Ishikawa (cell line): ENCODE measurements at regions not wholly inside any gene's neighbourhood (a gene's known extent, or its start where the extent isn't known, plus 50 kb on each side); places are given as distances from the start of the nearest gene placed in this dataset.

Experiments used
- CEBPB ChIP-seq: IDR thresholded peaks from 2 replicates; pipeline ENCODE4 v1.6.1; 2012
- CREB1 ChIP-seq: IDR thresholded peaks from 2 replicates; pipeline ENCODE4 v1.6.1; 2012; ENCODE audit warnings: low read depth
- EGR1 ChIP-seq: IDR thresholded peaks from 2 replicates; pipeline ENCODE4 v1.6.1; 2012
- EP300 ChIP-seq: IDR thresholded peaks from 2 replicates; pipeline ENCODE4 v1.6.1; 2012; ENCODE audit warnings: borderline replicate concordance
- FOXM1 ChIP-seq: IDR thresholded peaks from 2 replicates; pipeline ENCODE4 v1.6.1; 2012; ENCODE audit warnings: low read depth, borderline replicate concordance
- NFIC ChIP-seq: IDR thresholded peaks from 2 replicates; pipeline ENCODE4 v1.6.1; 2012
- RAD21 ChIP-seq: IDR thresholded peaks from 2 replicates; pipeline ENCODE4 v1.6.1; 2012; ENCODE audit warnings: low read depth
- TAF1 ChIP-seq: IDR thresholded peaks from 2 replicates; pipeline ENCODE4 v1.6.1; 2012; ENCODE audit warnings: low read depth, mild to moderate bottlenecking
- TCF12 ChIP-seq: IDR thresholded peaks from 2 replicates; pipeline ENCODE4 v1.6.1; 2012; ENCODE audit warnings: low read depth
- TEAD4 ChIP-seq: IDR thresholded peaks from 2 replicates; pipeline ENCODE4 v1.6.1; 2012
- YY1 ChIP-seq: IDR thresholded peaks from 2 replicates; pipeline ENCODE4 v1.6.1; 2012; ENCODE audit warnings: low read depth
- ZBTB7A ChIP-seq: IDR thresholded peaks from 2 replicates; pipeline ENCODE4 v1.6.1; 2012; ENCODE audit warnings: low read depth
- TF ChIP-seq, protein P1 (sequence below): IDR thresholded peaks from 2 replicates; pipeline ENCODE4 v1.6.1; 2012; ENCODE audit warnings: low read depth, mild to moderate bottlenecking
- TF ChIP-seq, protein P2 (sequence below): IDR thresholded peaks from 2 replicates; pipeline ENCODE4 v1.6.1; 2012
- TF ChIP-seq, protein P3 (sequence below): IDR thresholded peaks from 2 replicates; pipeline ENCODE4 v1.6.1; 2012

- TF ChIP-seq NFIC: no peak
- TF ChIP-seq, protein P1, sequence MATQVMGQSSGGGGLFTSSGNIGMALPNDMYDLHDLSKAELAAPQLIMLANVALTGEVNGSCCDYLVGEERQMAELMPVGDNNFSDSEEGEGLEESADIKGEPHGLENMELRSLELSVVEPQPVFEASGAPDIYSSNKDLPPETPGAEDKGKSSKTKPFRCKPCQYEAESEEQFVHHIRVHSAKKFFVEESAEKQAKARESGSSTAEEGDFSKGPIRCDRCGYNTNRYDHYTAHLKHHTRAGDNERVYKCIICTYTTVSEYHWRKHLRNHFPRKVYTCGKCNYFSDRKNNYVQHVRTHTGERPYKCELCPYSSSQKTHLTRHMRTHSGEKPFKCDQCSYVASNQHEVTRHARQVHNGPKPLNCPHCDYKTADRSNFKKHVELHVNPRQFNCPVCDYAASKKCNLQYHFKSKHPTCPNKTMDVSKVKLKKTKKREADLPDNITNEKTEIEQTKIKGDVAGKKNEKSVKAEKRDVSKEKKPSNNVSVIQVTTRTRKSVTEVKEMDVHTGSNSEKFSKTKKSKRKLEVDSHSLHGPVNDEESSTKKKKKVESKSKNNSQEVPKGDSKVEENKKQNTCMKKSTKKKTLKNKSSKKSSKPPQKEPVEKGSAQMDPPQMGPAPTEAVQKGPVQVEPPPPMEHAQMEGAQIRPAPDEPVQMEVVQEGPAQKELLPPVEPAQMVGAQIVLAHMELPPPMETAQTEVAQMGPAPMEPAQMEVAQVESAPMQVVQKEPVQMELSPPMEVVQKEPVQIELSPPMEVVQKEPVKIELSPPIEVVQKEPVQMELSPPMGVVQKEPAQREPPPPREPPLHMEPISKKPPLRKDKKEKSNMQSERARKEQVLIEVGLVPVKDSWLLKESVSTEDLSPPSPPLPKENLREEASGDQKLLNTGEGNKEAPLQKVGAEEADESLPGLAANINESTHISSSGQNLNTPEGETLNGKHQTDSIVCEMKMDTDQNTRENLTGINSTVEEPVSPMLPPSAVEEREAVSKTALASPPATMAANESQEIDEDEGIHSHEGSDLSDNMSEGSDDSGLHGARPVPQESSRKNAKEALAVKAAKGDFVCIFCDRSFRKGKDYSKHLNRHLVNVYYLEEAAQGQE: no peak
- TF ChIP-seq YY1: no peak
- TF ChIP-seq EP300: no peak
- no peak for TF ChIP-seq TAF1
- TF ChIP-seq CREB1: no peak
- no peak for TF ChIP-seq EGR1
- no peak for TF ChIP-seq CEBPB
- TF ChIP-seq, protein P2, sequence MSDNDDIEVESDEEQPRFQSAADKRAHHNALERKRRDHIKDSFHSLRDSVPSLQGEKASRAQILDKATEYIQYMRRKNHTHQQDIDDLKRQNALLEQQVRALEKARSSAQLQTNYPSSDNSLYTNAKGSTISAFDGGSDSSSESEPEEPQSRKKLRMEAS: no peak
- no peak for TF ChIP-seq TEAD4
- no peak for TF ChIP-seq ZBTB7A
- TF ChIP-seq FOXM1: no peak
- no peak for TF ChIP-seq RAD21
- TF ChIP-seq, protein P3, sequence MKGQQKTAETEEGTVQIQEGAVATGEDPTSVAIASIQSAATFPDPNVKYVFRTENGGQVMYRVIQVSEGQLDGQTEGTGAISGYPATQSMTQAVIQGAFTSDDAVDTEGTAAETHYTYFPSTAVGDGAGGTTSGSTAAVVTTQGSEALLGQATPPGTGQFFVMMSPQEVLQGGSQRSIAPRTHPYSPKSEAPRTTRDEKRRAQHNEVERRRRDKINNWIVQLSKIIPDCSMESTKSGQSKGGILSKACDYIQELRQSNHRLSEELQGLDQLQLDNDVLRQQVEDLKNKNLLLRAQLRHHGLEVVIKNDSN: no peak
Measured at GRCh38 chr20:22071841-22072240, 366.4 kb downstream of the PAX1 start.

- TF ChIP-seq TEAD4: no peak
- TF ChIP-seq, protein P3: no peak
- TF ChIP-seq CEBPB: no peak
- TF ChIP-seq EGR1: no peak
- TF ChIP-seq, protein P2: no peak
- TF ChIP-seq RAD21: no peak
- TF ChIP-seq YY1: no peak
- TF ChIP-seq EP300: no peak
- TF ChIP-seq NFIC: no peak
- no peak for TF ChIP-seq CREB1
- no peak for TF ChIP-seq FOXM1
- TF ChIP-seq TCF12: no peak
- TF ChIP-seq ZBTB7A: no peak
- TF ChIP-seq, protein P1: no peak
- TF ChIP-seq TAF1: no peak
Measured at GRCh38 chr20:22070610-22071058, 365.2 kb downstream of the PAX1 start.

DNA sequence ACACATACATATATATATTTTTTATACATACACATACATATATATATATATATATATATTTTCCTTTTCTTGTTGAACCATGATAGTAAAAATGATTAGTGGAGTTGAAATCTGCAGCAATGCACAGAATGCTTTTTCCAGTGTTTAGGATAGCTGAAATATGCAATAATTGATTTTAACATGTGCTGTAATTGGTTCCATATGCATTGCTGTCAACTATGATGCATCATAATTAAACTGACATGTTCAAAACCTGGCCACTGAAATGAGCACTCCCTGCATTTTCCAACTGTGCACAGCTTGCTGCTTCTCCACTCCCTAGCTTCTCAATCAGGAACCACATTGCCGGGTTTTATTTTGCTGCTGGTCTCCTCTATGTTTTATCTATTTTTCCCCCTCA, 358.3 kb downstream of the PAX1 start:
- TF ChIP-seq TAF1: no peak
- TF ChIP-seq EP300: no peak
- TF ChIP-seq, protein P1: no peak
- TF ChIP-seq RAD21: no peak
- no peak for TF ChIP-seq TCF12
- TF ChIP-seq CREB1: no peak
- TF ChIP-seq, protein P2: no peak
- TF ChIP-seq YY1: no peak
- TF ChIP-seq ZBTB7A: no peak
- TF ChIP-seq, protein P3: no peak
- TF ChIP-seq CEBPB: no peak
- TF ChIP-seq NFIC: no peak
- no peak for TF ChIP-seq FOXM1
- TF ChIP-seq TEAD4: no peak
- TF ChIP-seq EGR1: no peak

- no peak for TF ChIP-seq YY1
- no peak for TF ChIP-seq TEAD4
- no peak for TF ChIP-seq EP300
- TF ChIP-seq, protein P3: no peak
- TF ChIP-seq EGR1: no peak
- no peak for TF ChIP-seq TAF1
- no peak for TF ChIP-seq RAD21
- TF ChIP-seq ZBTB7A: no peak
- no peak for TF ChIP-seq TCF12
- TF ChIP-seq, protein P2: no peak
- TF ChIP-seq FOXM1: no peak
- TF ChIP-seq, protein P1: no peak
- TF ChIP-seq NFIC: no peak
- TF ChIP-seq CREB1: no peak
Measured at GRCh38 chr20:22062874-22063273, 357.4 kb downstream of the PAX1 start.
